ENCODE measurements at regions not wholly inside any gene's neighbourhood (a gene's known extent, or its start where the extent isn't known, plus 50 kb on each side); places are given as distances from the start of the nearest gene placed in this dataset.

- no peaks in the 10 kb centered on the region for H3K4me1 ChIP-seq (ENCODE audit: control insufficient read depth, extremely low read depth, insufficient read depth, low read length)
- H3K4me3 ChIP-seq (replicated peaks in 1 of 3; ENCODE audit: insufficient read depth in 1 of 3, low read depth in 1 of 3, low read length in 3 of 3): no peak overlapping the region
- H3K9ac ChIP-seq (replicated peaks; ENCODE audit: extremely low read depth, insufficient read depth, low read length): no peak overlapping the region
- ChIA-PET POLR2A (no interaction called here), CTCF (no interaction called here)
- H4K20me1 ChIP-seq (replicated peaks; ENCODE audit: control insufficient read depth, extremely low read depth, insufficient read depth, low read length): no peaks in the 10 kb centered on the region
- TF ChIP-seq EZH2 (IDR thresholded peaks at IDR 0.05; ENCODE audit: borderline replicate concordance, low read depth, low read length, severe bottlenecking) (no peak), CTCF (IDR thresholded peaks at IDR 0.05; ENCODE audit: extremely low read depth in 1 of 2, insufficient read depth in 1 of 2, low read depth in 1 of 2, low read length in 2 of 2) (no peak), FOS (IDR thresholded peaks at IDR 0.05; ENCODE audit: borderline replicate concordance, insufficient read depth, low read length) (no peak), MAX (IDR thresholded peaks at IDR 0.05; ENCODE audit: insufficient read depth, insufficient read length) (no peak), MYC (IDR thresholded peaks at IDR 0.05; ENCODE audit: low read depth, low read length) (no peak), GATA2 (IDR thresholded peaks at IDR 0.05; ENCODE audit: insufficient read depth, insufficient read length, low read depth, low read length) (no peak), JUN (IDR thresholded peaks at IDR 0.05; ENCODE audit: borderline replicate concordance, insufficient read depth, insufficient read length, low read depth) (no peak), POLR2A (IDR thresholded peaks at IDR 0.05; ENCODE audit: low read depth, low read length) (no peak), POLR2AphosphoS5 (IDR thresholded peaks at IDR 0.05; ENCODE audit: insufficient read depth, low read depth, low read length) (no peak)
- H3K79me2 ChIP-seq (ENCODE audit: control insufficient read depth, insufficient read depth, low read length): no peaks in the 10 kb centered on the region
- no peak overlapping the region for H3K27ac ChIP-seq (ENCODE audit: insufficient read depth, low read depth, low read length)
- no peaks in the 10 kb centered on the region for H3K27me3 ChIP-seq (ENCODE audit: control insufficient read depth in 2 of 2, insufficient read depth in 2 of 2, low read length in 2 of 2)
- DNase-seq (ENCODE audit: low read depth, low spot score) (no peak), FAIRE-seq (no peak)
- dilution Hi-C loops (cut with MboI; ENCODE audit: extremely low pct_ligation_motif_present, low sequenced_read_pairs) (no loop called here), intact Hi-C loops (cut with micrococcal nuclease) (no loop called here)
- H3K36me3 ChIP-seq (ENCODE audit: control insufficient read depth in 2 of 2, extremely low read depth in 1 of 2, insufficient read depth in 2 of 2, low read length in 2 of 2): no peaks in the 10 kb centered on the region
- BruUV-seq (replicated peaks): no TSS peak
- no peak overlapping the region for H2AFZ ChIP-seq (ENCODE audit: low read depth, low read length)
- H3K9me3 ChIP-seq (replicated peaks; ENCODE audit: control insufficient read depth, insufficient read depth, low read length): peaks cover 2% of the 10 kb centered on the region
- H3K4me2 ChIP-seq (ENCODE audit: insufficient read depth, low read length): no peak overlapping the region
- no peaks in the 10 kb centered on the region for H3K9me1 ChIP-seq (replicated peaks; ENCODE audit: control insufficient read depth, extremely low read depth, insufficient read depth, low read length)
Observed at GRCh38 chr11:82043316-82043715, 690.3 kb downstream of the FAM181B start.
